Urothelium cell line (cell line): ENCODE measurements at regions not wholly inside any gene's neighbourhood (a gene's known extent, or its start where the extent isn't known, plus 50 kb on each side); places are given as distances from the start of the nearest gene placed in this dataset.
"Not testable (repeated sequence)": the region's sequence is repeated elsewhere in the genome, so short reads cannot be mapped to it uniquely, and the experiment has no call there.

Source experiments
- DNase-seq: peaks from one replicate; pipeline ENCODE4 v3.0.0; 2011; ENCODE audit warnings: low spot score, mixed read lengths
- FAIRE-seq: peaks from 2 replicates; lab custom pipeline; 2011; peaks lifted over from hg19 to GRCh38; lab: Jason Lieb, UNC

GRCh38 chr6:130699742-130700141 lies 127.5 kb upstream of the SMLR1 start:
- no peak for DNase-seq
- no peak for FAIRE-seq

- DNase-seq, result no peak
- no peak for FAIRE-seq
Measured at GRCh38 chr6:130700397-130700796, 126.8 kb upstream of the SMLR1 start.

GRCh38 chr6:130708338-130708737 lies 118.9 kb upstream of the SMLR1 start:
- DNase-seq, result no peak

GRCh38 chr6:130711641-130712040 lies 115.6 kb upstream of the SMLR1 start:
- not testable (repeated sequence) for FAIRE-seq, DNase-seq

More at GRCh38 chr6:130708338-130708737, 118.9 kb upstream of the SMLR1 start:
- FAIRE-seq, result no peak

GRCh38 chr6:130713144-130713543 lies 114.1 kb upstream of the SMLR1 start:
- no peak for FAIRE-seq
- no peak for DNase-seq

GRCh38 chr6:130715058-130715457 lies 112.1 kb upstream of the SMLR1 start:
- FAIRE-seq, result no peak

GRCh38 chr6:130716466-130716865 lies 110.7 kb upstream of the SMLR1 start:
- no peak for FAIRE-seq

More at GRCh38 chr6:130715058-130715457, 112.1 kb upstream of the SMLR1 start:
- DNase-seq, result no peak

GRCh38 chr6:130717657-130718056 lies 109.5 kb upstream of the SMLR1 start:
- FAIRE-seq (no peak), DNase-seq (no peak)

More at GRCh38 chr6:130716466-130716865, 110.7 kb upstream of the SMLR1 start:
- no peak for DNase-seq

GRCh38 chr6:130720076-130720715 lies 107.0 kb upstream of the SMLR1 start:
- FAIRE-seq (no peak), DNase-seq (no peak)

- no peak for DNase-seq
Measured at GRCh38 chr6:130724089-130724488, 103.1 kb upstream of the SMLR1 start.

GRCh38 chr6:130725551-130725950 lies 101.7 kb upstream of the SMLR1 start:
- no peak for FAIRE-seq
- DNase-seq, result no peak

More at GRCh38 chr6:130724089-130724488, 103.1 kb upstream of the SMLR1 start:
- no peak for FAIRE-seq

- not testable (repeated sequence) for FAIRE-seq, DNase-seq
Measured at GRCh38 chr6:130728064-130728463, 99.1 kb upstream of the SMLR1 start.

GRCh38 chr6:130730600-130730999 lies 96.6 kb upstream of the SMLR1 start:
- DNase-seq (no peak), FAIRE-seq (no peak)

GRCh38 chr6:130734161-130734560 lies 93.0 kb upstream of the SMLR1 start:
- DNase-seq, result no peak
- FAIRE-seq, result no peak

GRCh38 chr6:130740308-130740707 lies 86.9 kb upstream of the SMLR1 start:
- no peak for DNase-seq
- FAIRE-seq, result no peak

- DNase-seq, result no peak
- no peak for FAIRE-seq
Measured at GRCh38 chr6:130742131-130742681, 85.0 kb upstream of the SMLR1 start.

- DNase-seq (no peak), FAIRE-seq (no peak)
Measured at GRCh38 chr6:130743175-130743574, 84.0 kb upstream of the SMLR1 start.

GRCh38 chr6:130744576-130745366 lies 82.4 kb upstream of the SMLR1 start:
- no peak for DNase-seq
- no peak for FAIRE-seq

- DNase-seq, result no peak
- no peak for FAIRE-seq
Measured at GRCh38 chr6:130748041-130748440, 79.2 kb upstream of the SMLR1 start.

GRCh38 chr6:130749402-130749801 lies 77.8 kb upstream of the SMLR1 start:
- FAIRE-seq (no peak), DNase-seq (no peak)

GRCh38 chr6:130752267-130752666 lies 74.9 kb upstream of the SMLR1 start:
- DNase-seq (no peak), FAIRE-seq (no peak)
